ENCODE measurements at regions not wholly inside any gene's neighbourhood (a gene's known extent, or its start where the extent isn't known, plus 50 kb on each side); places are given as distances from the start of the nearest gene placed in this dataset.

DNA sequence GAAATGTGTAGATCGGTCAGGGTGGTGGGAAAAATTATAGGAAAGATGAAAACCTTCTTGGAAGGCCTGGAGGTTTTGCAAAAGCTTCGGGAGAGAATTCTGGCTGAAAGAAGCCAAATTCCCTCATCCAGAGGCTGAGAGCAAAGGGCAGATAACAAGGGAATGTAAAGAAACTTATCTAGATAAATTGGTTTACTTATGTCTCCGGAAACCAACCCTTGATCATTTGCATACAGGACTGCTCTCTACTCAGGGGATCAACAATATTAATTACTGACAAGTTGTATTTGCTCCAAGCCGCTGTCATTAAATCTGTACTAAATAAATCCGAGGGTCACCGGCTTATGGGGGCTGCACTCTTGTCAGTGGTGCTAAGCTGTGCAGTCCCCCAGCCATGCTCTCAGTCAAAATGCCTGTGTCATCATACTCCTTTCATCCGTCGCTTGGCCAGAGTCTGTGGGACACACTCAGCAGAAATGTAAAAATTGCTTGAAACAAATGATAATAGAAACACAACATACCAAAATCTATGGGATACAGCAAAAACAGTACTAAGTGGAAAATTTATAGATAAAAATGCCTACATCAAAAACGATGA is 715.7 kb downstream of the KCTD8 start:
- no peak overlapping the region for H3K4me2 ChIP-seq (ENCODE audit: insufficient read depth, low read length)
- H3K9me3 ChIP-seq (replicated peaks; ENCODE audit: control insufficient read depth, insufficient read depth, low read length) = no peaks in the 10 kb centered on the region
- TF ChIP-seq, protein P1, sequence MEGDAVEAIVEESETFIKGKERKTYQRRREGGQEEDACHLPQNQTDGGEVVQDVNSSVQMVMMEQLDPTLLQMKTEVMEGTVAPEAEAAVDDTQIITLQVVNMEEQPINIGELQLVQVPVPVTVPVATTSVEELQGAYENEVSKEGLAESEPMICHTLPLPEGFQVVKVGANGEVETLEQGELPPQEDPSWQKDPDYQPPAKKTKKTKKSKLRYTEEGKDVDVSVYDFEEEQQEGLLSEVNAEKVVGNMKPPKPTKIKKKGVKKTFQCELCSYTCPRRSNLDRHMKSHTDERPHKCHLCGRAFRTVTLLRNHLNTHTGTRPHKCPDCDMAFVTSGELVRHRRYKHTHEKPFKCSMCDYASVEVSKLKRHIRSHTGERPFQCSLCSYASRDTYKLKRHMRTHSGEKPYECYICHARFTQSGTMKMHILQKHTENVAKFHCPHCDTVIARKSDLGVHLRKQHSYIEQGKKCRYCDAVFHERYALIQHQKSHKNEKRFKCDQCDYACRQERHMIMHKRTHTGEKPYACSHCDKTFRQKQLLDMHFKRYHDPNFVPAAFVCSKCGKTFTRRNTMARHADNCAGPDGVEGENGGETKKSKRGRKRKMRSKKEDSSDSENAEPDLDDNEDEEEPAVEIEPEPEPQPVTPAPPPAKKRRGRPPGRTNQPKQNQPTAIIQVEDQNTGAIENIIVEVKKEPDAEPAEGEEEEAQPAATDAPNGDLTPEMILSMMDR (IDR thresholded peaks at IDR 0.05; ENCODE audit: extremely low read depth in 1 of 2, insufficient read depth in 1 of 2, low read depth in 1 of 2, low read length in 2 of 2) = no peak
- TF ChIP-seq, protein P2, sequence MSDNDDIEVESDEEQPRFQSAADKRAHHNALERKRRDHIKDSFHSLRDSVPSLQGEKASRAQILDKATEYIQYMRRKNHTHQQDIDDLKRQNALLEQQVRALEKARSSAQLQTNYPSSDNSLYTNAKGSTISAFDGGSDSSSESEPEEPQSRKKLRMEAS (IDR thresholded peaks at IDR 0.05; ENCODE audit: insufficient read depth, insufficient read length) = no peak
- TF ChIP-seq POLR2A (IDR thresholded peaks at IDR 0.05; ENCODE audit: low read depth, low read length) = no peak
- no peak for TF ChIP-seq GATA2 (IDR thresholded peaks at IDR 0.05; ENCODE audit: insufficient read depth, insufficient read length, low read depth, low read length)
- no peak for TF ChIP-seq MYC (IDR thresholded peaks at IDR 0.05; ENCODE audit: low read depth, low read length)
- no peak for TF ChIP-seq JUN (IDR thresholded peaks at IDR 0.05; ENCODE audit: borderline replicate concordance, insufficient read depth, insufficient read length, low read depth)
- TF ChIP-seq POLR2AphosphoS5 (IDR thresholded peaks at IDR 0.05; ENCODE audit: insufficient read depth, low read depth, low read length) = no peak
- TF ChIP-seq FOS (IDR thresholded peaks at IDR 0.05; ENCODE audit: borderline replicate concordance, insufficient read depth, low read length) = no peak
- TF ChIP-seq EZH2 (IDR thresholded peaks at IDR 0.05; ENCODE audit: borderline replicate concordance, low read depth, low read length, severe bottlenecking) = no peak
- DNase-seq (ENCODE audit: low read depth, low spot score) (no peak), FAIRE-seq (no peak)
- no peaks in the 10 kb centered on the region for H3K9me1 ChIP-seq (replicated peaks; ENCODE audit: control insufficient read depth, extremely low read depth, insufficient read depth, low read length)
- ChIA-PET CTCF (no interaction called here), POLR2A (no interaction called here)
- no peak overlapping the region for H3K27ac ChIP-seq (ENCODE audit: insufficient read depth, low read depth, low read length)
- BruUV-seq (replicated peaks) = no TSS peak
- dilution Hi-C loops (cut with MboI; ENCODE audit: extremely low pct_ligation_motif_present, low sequenced_read_pairs) = no loop called here
- no peaks in the 10 kb centered on the region for H4K20me1 ChIP-seq (replicated peaks; ENCODE audit: control insufficient read depth, extremely low read depth, insufficient read depth, low read length)
- H3K27me3 ChIP-seq (ENCODE audit: control insufficient read depth in 2 of 2, insufficient read depth in 2 of 2, low read length in 2 of 2) = no peaks in the 10 kb centered on the region
- H3K79me2 ChIP-seq (ENCODE audit: control insufficient read depth, insufficient read depth, low read length) = no peaks in the 10 kb centered on the region
- no peak overlapping the region for H3K4me3 ChIP-seq (replicated peaks in 1 of 3; ENCODE audit: insufficient read depth in 1 of 3, low read depth in 1 of 3, low read length in 3 of 3)
- no peak overlapping the region for H2AFZ ChIP-seq (ENCODE audit: low read depth, low read length)
- H3K36me3 ChIP-seq (ENCODE audit: control insufficient read depth in 2 of 2, extremely low read depth in 1 of 2, insufficient read depth in 2 of 2, low read length in 2 of 2) = no peaks in the 10 kb centered on the region
- H3K4me1 ChIP-seq (ENCODE audit: control insufficient read depth, extremely low read depth, insufficient read depth, low read length) = no peaks in the 10 kb centered on the region
- intact Hi-C loops (cut with micrococcal nuclease) = no loop called here
- no peak overlapping the region for H3K9ac ChIP-seq (replicated peaks; ENCODE audit: extremely low read depth, insufficient read depth, low read length)
